ENCODE measurements at regions not wholly inside any gene's neighbourhood (a gene's known extent, or its start where the extent isn't known, plus 50 kb on each side); places are given as distances from the start of the nearest gene placed in this dataset.
"Not testable (repeated sequence)": the region's sequence is repeated elsewhere in the genome, so short reads cannot be mapped to it uniquely, and the experiment has no call there.

DNA sequence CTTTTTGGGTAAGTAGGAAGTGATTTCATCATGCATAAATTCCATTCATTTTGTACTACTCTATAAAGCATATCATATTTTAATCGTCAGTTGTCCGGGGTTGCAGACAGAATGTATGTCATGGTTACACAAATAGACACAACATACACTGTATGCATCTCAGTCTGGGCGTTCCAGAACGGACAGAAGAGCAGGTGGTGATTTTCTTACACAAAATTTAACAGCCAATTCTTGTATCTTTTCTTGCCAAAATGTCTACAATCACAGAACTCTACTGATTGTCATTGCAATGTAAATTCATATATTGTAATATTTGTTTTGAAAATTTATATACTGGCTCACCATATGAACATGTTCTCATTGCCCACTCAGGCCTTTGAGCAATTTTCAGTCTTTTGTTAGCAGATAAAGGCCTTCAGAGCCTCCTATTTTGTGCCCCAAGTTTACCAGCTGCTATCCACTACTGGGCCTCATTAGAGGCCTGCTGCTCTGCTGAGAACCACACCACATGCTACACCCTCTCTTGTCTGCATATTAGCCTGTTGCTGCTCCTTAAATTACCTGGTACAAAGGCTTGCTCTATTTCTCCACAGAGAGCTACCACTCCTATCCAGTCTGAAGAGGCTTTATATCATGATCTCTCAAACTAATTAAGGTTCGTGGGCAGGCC lies 61.5 kb downstream of the PRDM13 start:
- ChIA-PET CTCF (interaction anchor here (0.6 kb wide), 1 partner anchor 156 kb away, joined by 3 read pairs; no protein-coding TSS in a partner anchor), POLR2A (ENCODE audit: low non-redundant PET) (no interaction called here)
- H3K27ac ChIP-seq: no peak overlapping the region
- no peak for DNase-seq (ENCODE audit: low spot score)
- TF ChIP-seq, protein P1, sequence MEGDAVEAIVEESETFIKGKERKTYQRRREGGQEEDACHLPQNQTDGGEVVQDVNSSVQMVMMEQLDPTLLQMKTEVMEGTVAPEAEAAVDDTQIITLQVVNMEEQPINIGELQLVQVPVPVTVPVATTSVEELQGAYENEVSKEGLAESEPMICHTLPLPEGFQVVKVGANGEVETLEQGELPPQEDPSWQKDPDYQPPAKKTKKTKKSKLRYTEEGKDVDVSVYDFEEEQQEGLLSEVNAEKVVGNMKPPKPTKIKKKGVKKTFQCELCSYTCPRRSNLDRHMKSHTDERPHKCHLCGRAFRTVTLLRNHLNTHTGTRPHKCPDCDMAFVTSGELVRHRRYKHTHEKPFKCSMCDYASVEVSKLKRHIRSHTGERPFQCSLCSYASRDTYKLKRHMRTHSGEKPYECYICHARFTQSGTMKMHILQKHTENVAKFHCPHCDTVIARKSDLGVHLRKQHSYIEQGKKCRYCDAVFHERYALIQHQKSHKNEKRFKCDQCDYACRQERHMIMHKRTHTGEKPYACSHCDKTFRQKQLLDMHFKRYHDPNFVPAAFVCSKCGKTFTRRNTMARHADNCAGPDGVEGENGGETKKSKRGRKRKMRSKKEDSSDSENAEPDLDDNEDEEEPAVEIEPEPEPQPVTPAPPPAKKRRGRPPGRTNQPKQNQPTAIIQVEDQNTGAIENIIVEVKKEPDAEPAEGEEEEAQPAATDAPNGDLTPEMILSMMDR (conservative IDR thresholded peaks at IDR 0.05; ENCODE audit: low read depth): no peak

GRCh38 chr6:99689916-99690685 lies 83.5 kb downstream of the PRDM13 start:
- DNase-seq (ENCODE audit: low spot score): no peak
- TF ChIP-seq, protein P1 (conservative IDR thresholded peaks at IDR 0.05; ENCODE audit: low read depth): no peak
- ChIA-PET CTCF (no interaction called here), POLR2A (ENCODE audit: low non-redundant PET) (no interaction called here)
- H3K27ac ChIP-seq: no peak overlapping the region

GRCh38 chr6:99702287-99702686 lies 95.7 kb downstream of the PRDM13 start:
- DNase-seq (ENCODE audit: low spot score); CTCF ChIA-PET; POLR2A ChIA-PET (ENCODE audit: low non-redundant PET): not testable (repeated sequence)

GRCh38 chr6:99709062-99709461 lies 102.4 kb downstream of the PRDM13 start:
- no peak for DNase-seq (ENCODE audit: low spot score)
- no peak overlapping the region for H3K27ac ChIP-seq
- ChIA-PET CTCF (no interaction called here), POLR2A (ENCODE audit: low non-redundant PET) (no interaction called here)
- TF ChIP-seq, protein P1 (conservative IDR thresholded peaks at IDR 0.05; ENCODE audit: low read depth): no peak

More at GRCh38 chr6:99702287-99702686, 95.7 kb downstream of the PRDM13 start:
- not testable (repeated sequence) for H3K27ac ChIP-seq

DNA sequence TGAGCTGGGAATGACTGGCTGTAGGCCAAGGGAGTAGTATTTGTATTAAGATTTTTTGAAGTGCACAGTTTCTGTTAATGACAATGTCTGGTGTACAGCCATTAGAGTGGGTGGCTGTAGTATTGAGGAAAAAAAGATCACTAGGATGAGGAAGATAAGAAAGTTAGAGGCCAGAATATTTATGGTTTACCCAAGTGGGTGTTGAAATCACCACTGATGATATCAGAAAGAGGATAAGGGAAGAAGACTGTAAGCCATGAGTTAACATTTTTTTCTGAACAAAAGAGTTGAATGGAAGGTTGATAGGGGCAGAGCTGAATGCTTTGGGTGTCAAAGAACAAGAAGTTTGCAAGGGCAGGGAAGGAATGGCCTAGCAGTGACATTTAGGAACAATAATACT lies 104.7 kb downstream of the PRDM13 start:
- CTCF ChIA-PET: no interaction called here
- DNase-seq (ENCODE audit: low spot score): no peak
- POLR2A ChIA-PET (ENCODE audit: low non-redundant PET): no interaction called here
- H3K27ac ChIP-seq: no peak overlapping the region
- TF ChIP-seq, protein P1 (conservative IDR thresholded peaks at IDR 0.05; ENCODE audit: low read depth): no peak

DNA sequence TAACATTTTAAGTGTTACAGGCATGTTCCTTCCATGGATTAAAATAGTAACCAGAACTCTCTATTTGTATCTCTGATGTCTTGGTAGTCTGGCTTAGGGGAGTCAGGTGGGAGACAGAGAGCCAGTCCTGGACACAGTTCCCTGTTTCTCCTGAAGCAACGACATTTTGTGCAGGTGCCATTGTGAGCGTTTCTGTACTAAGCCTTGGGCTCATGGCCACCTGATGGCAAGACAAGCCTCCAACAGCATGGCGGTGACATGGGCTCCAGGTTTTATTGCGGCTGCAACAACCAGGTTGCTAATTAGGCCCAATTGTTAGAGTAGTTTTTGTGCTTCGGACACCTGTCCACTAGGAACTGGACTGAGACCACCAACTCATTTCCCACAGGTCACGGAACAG lies 105.3 kb downstream of the PRDM13 start:
- POLR2A ChIA-PET (ENCODE audit: low non-redundant PET): no interaction called here

More for the DNA sequence above, 105.3 kb downstream of the PRDM13 start:
- DNase-seq (ENCODE audit: low spot score): no peak
- CTCF ChIA-PET: no interaction called here
- TF ChIP-seq, protein P1 (conservative IDR thresholded peaks at IDR 0.05; ENCODE audit: low read depth): no peak
- H3K27ac ChIP-seq: no peak overlapping the region
